GM19452 (cell line): ENCODE measurements at regions not wholly inside any gene's neighbourhood (a gene's known extent, or its start where the extent isn't known, plus 50 kb on each side); places are given as distances from the start of the nearest gene placed in this dataset.

Source experiments
- ATAC-seq: cut with Tn5 transposase; IDR thresholded peaks from one replicate; pipeline ENCODE4 v1.9.1; 2021; ENCODE audit not compliant: unreplicated experiment

DNA sequence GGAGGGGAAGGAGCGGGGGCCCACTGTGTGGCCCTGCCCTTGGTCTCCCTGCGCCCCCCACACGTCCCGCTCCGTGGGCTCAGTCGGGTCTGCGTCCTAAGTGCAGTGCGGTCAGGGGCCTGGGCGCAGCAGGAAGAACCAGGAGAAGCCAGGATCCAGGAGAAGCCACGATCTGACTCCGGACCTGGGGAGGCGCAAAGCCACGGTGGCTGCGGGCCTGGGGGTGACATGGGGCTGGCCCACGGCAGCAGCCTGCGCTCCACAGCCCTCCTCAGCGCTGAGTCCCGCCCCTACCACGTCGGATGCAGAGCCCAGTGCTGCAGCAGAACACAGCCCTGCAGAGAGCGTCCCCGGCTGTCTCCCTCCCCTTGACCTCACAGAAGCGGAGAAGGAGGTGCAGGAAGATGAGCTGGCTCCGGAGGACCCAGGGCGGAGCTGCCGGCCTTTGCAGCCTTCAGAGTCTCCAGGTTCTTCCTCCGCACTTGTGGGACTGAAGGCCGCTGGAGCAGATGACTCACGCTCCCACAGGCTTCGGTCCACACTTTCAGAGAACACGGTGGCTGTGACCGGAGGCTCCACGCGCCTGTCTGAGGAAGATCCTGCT is 589.2 kb upstream of the SALL3 start:
- ATAC-seq = no peak

DNA sequence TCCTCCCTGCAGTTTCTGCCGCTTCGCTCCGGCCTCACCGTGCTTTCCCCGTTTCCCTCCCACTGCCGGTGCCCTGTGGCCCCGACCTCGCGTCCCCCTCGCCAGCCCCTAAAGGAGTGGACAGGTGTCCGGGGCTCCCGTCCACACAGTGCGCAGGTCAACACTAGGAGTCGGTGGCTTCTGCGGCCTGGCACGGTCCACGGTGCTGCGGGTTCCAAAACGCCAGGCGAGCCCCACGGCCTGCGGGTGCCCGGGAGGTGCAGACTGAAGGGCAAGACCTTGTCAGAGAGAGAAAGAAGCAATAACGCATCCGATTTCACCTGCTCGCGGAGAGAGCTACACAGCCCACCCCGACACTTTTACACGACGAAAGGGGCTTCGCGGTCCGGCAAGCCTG is 588.7 kb upstream of the SALL3 start:
- ATAC-seq = no peak

DNA sequence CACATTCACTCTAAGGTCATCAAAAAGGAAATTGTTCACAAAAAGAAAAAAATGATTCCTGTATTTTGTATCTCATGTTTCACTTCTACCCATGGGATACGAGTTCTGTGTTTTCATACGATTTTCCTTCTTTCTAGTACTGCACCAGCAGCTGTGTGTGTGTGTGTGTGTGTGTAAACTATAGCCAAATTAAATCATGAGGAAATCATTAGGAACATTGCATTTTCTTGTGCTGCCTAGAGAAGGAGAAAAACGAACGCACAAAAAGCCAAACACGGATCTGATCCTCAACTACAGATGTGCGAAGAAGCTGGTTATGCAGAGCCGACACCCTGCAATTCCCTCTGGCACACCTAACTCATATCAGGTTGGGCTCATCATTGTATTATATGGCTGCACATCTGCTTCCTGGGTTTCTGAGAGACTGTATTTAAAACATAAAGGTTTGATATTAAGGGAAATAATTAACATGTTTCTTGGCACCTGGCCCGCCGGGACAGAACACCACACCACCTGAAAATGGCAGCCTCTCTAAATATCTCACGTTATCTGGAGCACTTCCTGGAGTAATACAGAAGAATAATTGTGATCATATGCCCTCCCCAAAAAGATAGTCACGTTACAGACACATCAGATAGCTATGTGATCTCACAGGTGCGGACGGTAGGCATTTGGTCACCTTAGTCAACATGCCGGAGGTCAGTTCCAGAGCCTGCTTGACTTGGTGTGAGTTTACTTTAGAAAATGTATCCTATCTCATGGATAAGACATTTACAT is 586.3 kb upstream of the SALL3 start:
- ATAC-seq = no peak

DNA sequence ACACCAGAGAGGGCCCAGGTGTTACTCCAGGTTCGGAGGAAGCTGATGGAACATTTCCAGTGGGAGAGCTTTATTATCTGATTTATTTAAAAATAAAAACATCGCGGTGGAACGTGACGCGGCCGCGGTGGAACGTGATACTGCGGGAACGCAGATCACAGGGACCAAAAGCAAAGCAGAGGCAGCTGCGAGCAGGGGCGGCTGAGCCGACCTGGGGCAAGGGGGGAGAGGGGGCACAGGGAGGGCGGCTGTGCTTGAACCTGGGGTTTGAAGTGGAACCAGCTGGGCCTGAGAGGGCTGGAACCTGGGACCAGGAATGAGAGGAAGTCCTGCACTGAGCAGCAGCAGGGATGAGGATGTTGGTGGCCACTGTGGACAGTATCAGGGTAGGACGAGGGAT is 583.5 kb upstream of the SALL3 start:
- no peak for ATAC-seq

DNA sequence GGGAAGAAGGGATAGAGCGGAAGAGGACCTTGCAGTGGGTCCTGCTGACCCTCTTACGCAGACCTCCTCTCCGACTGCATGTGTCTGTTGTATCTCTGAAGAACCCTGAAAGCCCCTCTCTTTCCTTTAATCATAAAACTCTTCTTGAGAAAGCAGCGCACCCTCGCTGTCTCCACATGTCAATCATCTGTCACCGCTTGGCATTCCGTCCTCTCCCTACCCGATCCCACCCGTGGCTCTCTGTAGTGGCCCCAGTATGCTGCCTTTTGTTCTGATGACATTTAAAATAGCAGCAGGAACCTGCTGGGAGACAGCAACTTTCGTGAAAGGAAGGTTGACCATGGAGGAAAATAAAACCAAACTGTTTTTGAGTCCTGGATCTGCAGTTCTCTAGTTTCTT is 582.9 kb upstream of the SALL3 start:
- no peak for ATAC-seq

DNA sequence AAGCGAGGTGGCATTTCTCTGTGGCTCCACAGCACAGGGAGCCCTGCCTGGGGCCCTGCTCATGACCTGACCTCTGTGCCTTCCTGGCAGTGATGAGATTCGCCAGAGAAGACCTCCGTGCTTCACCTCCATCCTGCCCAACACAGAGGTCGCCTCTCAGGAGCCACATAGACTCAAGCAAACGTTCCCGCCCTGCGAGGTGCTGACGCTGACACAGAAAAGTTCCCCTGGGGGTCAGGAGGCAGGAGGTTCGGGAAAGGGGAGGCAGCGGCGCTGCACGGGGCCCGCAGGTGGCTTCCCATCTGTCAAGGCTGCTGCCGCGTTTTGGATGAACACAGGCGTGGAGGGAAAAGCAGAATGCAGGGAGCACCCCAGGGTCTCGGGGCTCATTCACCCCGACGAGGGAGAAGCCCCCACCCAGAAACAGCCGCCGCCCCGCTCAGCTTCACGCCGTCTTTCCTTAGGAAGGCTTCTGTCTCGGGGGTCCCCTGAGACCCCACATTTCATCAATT is 579.6 kb upstream of the SALL3 start:
- ATAC-seq = no peak

DNA sequence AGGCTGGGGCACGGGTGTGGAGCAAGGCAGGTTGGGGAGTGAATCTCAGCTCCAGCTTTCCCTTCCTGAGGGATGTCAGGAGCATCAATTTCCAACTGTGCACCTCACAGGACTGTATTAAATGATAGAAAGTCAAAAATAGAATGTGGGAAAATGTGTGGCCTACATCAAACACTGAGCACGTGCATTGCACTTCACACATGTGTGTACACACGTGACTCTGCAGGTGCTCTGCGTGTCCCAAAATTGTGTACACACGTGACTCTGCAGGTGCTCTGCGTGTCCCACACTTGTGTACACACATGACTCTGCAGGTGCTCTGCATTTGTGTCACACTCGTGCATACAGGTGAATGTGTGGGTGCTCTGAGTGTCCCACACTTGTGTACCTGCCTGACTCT is 577.2 kb upstream of the SALL3 start:
- ATAC-seq = no peak

DNA sequence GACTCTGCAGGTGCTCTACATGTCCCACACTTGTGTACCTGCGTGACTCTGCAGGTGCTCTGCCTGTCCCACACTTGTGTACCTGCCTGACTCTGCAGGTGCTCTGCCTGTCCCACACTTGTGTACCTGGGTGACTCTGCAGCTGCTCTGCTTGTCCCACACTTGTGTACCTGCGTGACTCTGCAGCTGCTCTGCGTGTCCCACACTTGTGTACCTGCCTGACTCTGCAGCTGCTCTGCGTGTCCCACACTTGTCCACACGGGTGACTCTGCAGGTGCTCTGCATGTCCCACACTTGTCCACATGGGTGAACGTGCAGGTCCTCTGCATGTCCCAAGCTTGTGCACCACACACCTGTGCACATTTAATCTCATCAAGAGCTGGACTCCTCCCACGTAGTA is 576.7 kb upstream of the SALL3 start:
- no peak for ATAC-seq

DNA sequence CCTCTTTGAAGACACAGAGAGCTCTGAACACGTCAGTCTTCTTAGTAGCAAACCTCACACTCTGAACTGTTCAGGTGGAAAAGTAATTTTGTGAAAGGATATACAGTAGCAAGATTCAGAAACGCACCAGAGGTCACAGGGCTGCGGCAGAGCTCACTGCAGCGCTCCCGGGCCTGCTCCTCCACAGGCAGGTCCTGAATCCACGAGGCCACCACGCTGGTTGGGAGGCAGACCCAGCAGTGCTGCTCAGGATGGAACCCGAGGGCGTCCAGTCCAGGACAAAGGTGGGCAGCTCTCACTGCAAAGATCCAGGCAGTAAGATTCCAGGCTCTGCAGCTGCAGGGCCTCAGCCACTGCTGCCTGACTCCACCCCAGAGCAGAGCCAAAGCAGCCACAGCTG is 576.2 kb upstream of the SALL3 start:
- no peak for ATAC-seq

DNA sequence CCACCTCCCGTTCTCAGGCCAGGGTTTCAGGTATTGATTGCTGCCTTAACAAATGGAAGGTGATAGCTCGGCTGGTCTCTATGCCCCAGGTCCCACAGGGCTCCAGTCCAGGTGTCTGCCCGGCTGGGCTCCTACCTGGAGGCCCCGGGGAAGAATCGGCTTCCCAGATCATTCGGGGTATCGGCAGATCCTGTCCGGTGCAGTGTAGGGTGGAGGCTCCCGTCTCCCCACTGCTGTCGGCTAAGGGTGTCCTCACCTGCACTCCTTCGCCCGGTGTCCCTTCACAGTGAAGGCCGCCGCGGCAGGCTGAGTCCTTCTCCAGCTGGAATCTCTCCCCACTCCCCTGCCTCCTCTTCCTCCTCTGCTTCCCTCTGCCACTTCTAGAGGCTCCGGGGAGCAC is 573.9 kb upstream of the SALL3 start:
- ATAC-seq = no peak

DNA sequence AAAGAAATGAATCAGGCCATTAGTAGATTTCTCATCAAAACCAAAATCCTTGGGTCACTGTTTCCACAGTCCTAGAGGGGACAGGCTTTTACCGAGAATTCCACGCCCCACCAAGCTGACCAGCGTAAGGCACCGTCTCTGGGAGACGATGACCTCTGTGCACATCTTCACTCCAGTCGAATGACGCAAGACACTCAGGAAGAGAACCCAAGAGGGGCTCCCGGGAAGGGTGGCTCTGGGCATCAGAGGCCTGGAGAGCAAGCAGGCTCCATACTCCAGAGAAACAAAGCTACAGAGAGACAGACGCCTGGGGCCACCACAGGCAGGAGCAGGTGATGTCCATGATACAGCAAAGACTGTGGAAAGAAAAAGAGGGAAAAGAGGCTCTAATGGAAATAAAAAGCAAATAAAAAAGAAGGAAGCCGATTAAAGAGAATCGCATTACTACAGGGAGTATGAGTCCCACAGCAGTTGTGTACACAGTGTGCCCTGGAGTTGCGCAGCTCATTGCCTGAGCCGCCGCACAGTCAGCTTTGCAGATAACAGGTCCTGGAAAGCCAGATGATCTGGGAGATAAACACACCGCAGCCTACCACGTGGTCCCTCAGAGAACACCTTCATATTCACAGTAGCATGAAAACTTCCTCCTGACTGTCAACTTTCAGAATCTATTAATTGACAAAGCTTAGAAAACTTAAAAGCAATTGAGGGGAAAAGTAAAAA is 572.7 kb upstream of the SALL3 start:
- no peak for ATAC-seq

DNA sequence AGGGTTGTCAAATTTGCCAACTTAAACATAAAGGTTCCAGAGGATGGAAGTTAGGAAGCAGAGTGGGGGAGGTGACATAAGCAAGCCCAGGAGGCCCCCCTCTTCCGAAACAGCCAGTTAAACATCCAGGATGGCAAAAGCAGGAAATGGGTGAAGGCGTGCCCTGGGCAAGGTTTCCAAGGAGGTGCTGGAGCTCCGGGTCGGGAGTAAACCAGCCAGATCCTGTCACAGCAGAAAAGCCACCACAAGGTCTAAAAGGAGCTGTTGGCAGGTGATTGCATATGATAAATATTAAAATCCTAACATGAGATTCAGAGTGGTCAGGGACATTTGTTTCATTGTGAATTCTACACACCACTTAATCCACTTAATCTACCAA is 572.2 kb upstream of the SALL3 start:
- no peak for ATAC-seq

DNA sequence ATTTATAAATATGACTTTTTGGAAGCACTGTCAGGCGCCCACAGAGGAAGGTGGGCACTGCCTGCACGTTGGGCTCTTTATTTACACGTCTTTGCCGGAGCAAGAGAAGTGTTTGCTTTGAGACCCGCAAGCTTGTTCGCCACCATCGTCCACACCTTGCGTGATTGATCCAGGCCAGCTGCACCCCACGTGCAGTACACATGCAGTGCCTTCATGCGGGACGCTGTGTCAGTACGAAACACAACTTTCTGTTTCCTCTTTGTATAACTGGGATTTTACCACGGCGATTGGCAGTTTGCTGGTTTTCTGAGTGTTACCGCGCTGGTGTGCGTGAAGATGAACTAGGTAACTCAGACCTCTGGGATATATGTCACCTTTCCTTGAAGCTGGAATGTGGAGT is 571.0 kb upstream of the SALL3 start:
- ATAC-seq = no peak

DNA sequence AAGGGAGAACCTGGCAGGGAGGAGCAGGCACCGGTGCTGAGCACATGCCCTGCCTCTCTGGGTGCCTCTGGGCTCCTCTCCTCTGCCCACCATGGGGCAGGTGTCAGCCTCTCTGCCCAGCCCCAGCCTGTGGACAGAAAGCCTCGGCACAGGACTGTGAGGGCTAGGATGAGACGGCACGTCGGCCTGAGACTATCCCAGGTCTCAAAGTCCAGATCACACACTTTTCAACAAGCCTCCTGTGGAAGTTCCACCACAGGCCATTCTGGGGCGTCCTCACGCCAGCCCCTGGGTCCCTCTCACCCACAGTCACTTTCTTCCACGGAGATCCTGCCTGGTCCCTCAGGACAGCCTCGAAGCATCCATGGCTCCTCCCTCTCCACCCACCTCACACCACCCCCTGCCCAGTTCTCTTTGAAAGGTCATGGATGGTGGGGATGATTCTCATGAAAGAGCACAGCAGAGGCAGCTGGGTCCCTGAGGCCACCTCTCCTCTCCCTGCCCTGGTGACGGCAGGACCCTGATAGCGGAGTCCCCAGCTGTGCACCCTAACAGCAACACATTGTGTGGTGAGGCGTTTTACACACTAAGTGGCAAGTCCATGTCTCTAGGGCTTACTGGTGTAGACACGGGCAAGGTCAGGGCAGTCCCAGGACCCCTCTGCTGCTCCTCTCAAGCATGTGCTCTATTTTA is 569.4 kb upstream of the SALL3 start:
- ATAC-seq = no peak

DNA sequence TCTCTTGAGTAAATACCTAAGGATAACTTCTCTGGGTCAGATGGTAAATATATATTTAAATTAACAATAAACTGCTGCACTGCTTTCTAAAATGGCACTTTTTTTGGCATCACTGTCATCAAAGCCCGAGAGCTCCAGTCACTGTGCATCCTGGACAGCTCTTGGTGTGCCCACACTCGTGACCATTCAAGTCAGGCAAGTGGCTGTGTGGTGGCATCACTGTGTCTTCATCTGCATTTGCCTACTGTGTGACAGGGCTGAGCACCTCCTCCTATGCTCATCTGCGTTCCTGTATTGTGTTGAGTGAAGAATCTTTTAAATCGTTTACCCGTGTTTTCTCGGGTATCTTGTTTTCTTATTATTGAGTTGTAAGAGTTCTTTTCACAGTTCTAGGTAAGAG is 568.1 kb upstream of the SALL3 start:
- ATAC-seq = no peak

DNA sequence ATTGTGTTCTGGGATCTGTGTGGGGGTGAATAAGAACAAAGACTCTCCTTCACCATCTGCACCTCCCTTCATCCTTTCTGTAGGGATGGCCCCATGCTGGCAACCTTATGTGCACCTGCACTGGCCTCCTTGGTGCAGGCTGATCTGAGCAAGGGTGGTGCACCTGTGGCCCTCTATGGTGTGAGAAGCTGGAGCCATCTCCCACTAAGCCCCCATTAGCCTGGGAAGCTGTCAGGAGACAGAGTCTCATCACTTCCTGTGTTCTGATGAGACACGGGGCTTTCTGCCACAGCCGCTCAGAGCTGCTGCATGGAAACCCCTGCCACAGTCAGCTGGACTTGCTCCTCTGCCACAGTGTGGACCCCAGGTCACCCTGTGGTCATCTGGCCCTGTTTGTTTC is 565.3 kb upstream of the SALL3 start:
- ATAC-seq = no peak

DNA sequence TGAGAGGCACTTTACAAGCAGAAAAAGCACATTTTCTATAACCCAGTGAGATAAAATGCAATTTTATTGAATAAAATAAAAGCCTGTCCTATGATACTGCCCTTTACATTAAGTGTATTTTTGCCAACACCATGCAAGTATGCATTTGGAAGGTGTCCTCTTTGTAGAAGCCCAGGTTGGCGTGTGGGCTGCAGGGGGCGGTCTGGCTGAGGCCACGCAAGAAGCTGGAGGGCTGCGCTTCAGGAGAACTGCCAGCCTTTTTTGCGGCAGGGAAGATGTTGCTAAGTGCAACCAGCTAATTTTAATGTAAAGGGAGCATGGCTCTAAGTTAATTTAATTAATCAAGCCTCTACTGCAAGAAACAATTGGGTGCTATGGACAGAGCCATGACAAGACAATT is 562.8 kb upstream of the SALL3 start:
- no peak for ATAC-seq

DNA sequence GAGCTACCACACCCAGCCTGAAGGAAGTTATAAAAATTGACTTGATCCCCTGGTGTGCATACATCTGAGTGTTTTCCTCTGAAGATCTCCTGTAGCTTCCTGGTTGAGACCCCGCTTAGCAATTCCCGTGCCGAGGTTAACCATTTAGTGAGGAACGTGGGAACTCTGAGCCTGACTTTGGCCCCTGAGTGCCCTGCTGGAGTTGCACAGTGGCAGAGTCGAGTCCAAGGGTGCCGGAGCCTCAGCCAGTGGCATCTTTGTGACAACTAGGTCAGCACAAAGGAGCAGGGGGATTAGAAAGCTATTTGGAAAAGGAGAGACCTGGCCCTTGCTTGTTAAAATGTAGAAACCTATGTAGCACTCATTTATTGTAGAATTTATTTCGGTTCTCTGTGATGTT is 561.2 kb upstream of the SALL3 start:
- ATAC-seq = no peak

DNA sequence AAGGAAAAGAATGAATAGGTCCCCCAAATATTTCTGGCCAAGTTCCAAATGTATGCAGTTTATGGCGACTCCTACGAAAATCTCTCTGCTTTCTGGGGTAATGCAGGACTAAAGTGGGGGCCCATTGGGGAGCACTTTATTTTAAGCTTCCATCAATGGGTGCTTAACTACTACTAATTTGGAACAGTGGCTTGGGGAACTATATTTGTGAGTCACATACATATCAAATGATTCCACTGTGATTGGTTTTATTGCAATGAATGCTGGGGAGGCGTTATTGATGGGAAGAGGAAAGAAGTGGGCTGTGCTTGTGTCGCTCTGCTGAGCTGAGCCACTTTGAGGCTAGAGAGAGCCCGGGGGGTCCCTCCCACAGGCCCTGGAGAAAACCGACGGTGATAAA is 560.4 kb upstream of the SALL3 start:
- no peak for ATAC-seq

DNA sequence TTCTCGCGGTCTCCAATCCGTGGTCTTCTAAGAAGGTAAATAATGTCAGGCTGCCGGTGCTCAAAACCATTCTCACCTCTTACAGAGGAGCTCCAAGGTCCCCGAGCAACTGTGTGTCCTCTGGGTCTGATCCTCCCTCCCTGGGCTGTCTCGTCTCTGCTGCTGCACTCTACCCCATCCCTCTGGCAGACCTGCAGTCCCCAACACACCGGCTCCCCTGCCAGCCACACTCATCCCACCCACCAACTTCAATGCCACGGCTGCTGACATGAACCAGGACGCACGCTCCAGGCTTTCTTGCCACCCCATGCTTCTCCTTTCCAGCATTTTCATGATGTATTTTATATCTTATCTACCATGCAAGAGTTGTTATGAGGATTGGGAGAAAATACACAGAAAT is 559.5 kb upstream of the SALL3 start:
- no peak for ATAC-seq

DNA sequence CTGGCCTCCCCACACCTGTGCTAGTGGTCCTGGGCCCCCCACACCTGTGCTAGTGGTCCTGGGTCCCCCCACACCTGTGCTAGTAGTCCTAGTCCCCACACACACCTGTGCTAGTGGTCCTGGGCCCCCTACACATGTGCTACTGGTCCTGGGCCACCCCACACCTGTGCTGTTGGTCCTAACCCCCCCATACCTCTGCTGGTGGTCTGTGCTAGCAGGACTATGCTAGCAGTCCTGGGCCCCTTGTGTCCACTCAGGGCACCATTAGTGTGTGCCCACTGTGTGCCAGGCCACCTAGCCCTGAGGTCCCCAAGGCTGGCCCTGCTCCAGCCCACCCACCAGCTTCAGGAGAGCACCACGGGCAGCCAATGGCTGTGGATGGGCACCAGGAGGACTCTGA is 558.2 kb upstream of the SALL3 start:
- no peak for ATAC-seq

DNA sequence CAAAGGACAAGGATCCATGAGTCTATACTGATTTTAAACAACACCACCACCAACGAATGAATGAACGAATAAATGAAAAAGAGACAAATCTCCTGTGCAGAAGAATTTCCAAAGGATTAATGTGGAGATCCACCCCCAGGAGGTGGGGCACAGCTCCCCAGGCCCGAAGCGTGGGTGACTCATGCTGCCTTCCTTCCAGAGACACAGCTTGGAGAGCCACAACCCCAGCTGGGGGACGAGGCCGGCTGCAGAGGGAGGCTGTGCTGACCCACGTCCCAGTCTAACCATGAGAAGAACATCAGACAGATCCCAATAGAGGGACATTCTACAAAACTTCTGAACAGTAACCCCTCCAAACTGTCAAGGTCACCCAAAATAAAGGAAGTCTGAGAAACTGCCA is 557.3 kb upstream of the SALL3 start:
- no peak for ATAC-seq
